ENCODE measurements at regions not wholly inside any gene's neighbourhood (a gene's known extent, or its start where the extent isn't known, plus 50 kb on each side); places are given as distances from the start of the nearest gene placed in this dataset.

DNA sequence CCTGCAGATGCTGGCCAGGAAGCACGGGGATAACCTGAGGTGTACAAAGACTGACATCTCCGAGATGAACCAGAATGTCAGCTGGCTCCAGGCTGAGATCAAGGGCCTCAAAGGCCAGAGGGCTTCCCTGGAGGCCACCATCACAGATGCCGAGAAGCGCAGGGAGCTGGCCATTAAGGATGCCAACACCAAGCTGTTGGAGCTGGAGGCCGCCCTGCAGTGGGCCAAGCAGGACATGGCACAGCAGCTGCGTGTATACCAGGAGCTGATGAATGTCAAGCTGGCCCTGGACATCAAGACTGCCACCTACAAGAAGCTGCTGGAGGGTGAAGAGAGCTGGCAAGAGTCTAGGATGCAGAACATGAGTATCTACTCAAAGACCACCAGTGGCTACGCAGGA lies 380.0 kb upstream of the USP15 start:
- no peaks in the 10 kb centered on the region for H3K27me3 ChIP-seq (ENCODE audit: insufficient read depth, low read length)
- H3K4me1 ChIP-seq (ENCODE audit: control insufficient read depth in 1 of 2, insufficient read depth in 2 of 2, low read length in 2 of 2) = no peaks in the 10 kb centered on the region
- H3K9ac ChIP-seq (ENCODE audit: low read length) = no peak overlapping the region
- TF ChIP-seq TCF7L2 (IDR thresholded peaks at IDR 0.05; ENCODE audit: borderline replicate concordance, extremely low read depth, insufficient read depth, insufficient read length) (no peak), ELF1 (IDR thresholded peaks at IDR 0.05; ENCODE audit: borderline replicate concordance, low read depth) (no peak), SIN3A (IDR thresholded peaks at IDR 0.05; ENCODE audit: low read depth) (no peak), CEBPB (IDR thresholded peaks at IDR 0.05; ENCODE audit: low read depth) (no peak), MAX (IDR thresholded peaks at IDR 0.05) (no peak), REST (IDR thresholded peaks at IDR 0.05; ENCODE audit: low read depth) (no peak), RAD21 (IDR thresholded peaks at IDR 0.05; ENCODE audit: low read depth) (no peak), CBX3 (IDR thresholded peaks at IDR 0.05; ENCODE audit: low read depth) (no peak), EZH2 (IDR thresholded peaks at IDR 0.05) (no peak), EGR1 (IDR thresholded peaks at IDR 0.05; ENCODE audit: low read depth) (no peak), JUND (IDR thresholded peaks at IDR 0.05) (no peak), YY1 (IDR thresholded peaks at IDR 0.05; ENCODE audit: extremely low read depth, insufficient replicate concordance, low read depth, low read length) (no peak), EZH2phosphoT487 (IDR thresholded peaks at IDR 0.05; ENCODE audit: borderline replicate concordance) (no peak), ZBTB33 (IDR thresholded peaks at IDR 0.05; ENCODE audit: extremely low read depth, insufficient replicate concordance, low read length) (no peak), ZNF274 (IDR thresholded peaks at IDR 0.05; ENCODE audit: low read depth, low read length) (no peak)
- TF ChIP-seq, protein P1, sequence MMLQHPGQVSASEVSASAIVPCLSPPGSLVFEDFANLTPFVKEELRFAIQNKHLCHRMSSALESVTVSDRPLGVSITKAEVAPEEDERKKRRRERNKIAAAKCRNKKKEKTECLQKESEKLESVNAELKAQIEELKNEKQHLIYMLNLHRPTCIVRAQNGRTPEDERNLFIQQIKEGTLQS (IDR thresholded peaks at IDR 0.05) = no peak
- ChIA-PET RAD21 (ENCODE audit: low non-redundant PET in 1 of 2, low total read pairs in 2 of 2, uncharacterized antibody in 2 of 2, unreplicated experiment in 2 of 2) (no interaction called here), CTCF (no interaction called here), POLR2A (no interaction called here)
- no peak for DNase-seq (ENCODE audit: low read depth, low spot score)
- H2AFZ ChIP-seq (ENCODE audit: low read depth, low read length, poor library complexity, severe bottlenecking) = no peak overlapping the region
- H3K27ac ChIP-seq (ENCODE audit: low read depth, low read length) = no peak overlapping the region
- no peaks in the 10 kb centered on the region for H4K20me1 ChIP-seq (ENCODE audit: insufficient read depth)
- no peaks in the 10 kb centered on the region for H3K79me2 ChIP-seq (ENCODE audit: insufficient read depth, low read length)
- no peaks in the 10 kb centered on the region for H3K36me3 ChIP-seq (ENCODE audit: control insufficient read depth in 1 of 2, insufficient read depth in 2 of 2, low read length in 2 of 2)
- H3K4me2 ChIP-seq (ENCODE audit: low read length) = no peak overlapping the region
- intact Hi-C loops (cut with micrococcal nuclease) = no loop called here
- H3K4me3 ChIP-seq (replicated peaks in 1 of 2; ENCODE audit: low read depth in 1 of 2, low read length in 2 of 2) = no peak overlapping the region
- H3K9me2 ChIP-seq (ENCODE audit: insufficient read depth) = no peaks in the 10 kb centered on the region
- no TSS peak for BruUV-seq (replicated peaks)
- no peak for ATAC-seq
- H3K9me3 ChIP-seq (ENCODE audit: control insufficient read depth in 1 of 2, insufficient read depth in 1 of 2, low read depth in 1 of 2, low read length in 2 of 2) = no peaks in the 10 kb centered on the region
